ENCODE measurements at regions not wholly inside any gene's neighbourhood (a gene's known extent, or its start where the extent isn't known, plus 50 kb on each side); places are given as distances from the start of the nearest gene placed in this dataset.

DNA sequence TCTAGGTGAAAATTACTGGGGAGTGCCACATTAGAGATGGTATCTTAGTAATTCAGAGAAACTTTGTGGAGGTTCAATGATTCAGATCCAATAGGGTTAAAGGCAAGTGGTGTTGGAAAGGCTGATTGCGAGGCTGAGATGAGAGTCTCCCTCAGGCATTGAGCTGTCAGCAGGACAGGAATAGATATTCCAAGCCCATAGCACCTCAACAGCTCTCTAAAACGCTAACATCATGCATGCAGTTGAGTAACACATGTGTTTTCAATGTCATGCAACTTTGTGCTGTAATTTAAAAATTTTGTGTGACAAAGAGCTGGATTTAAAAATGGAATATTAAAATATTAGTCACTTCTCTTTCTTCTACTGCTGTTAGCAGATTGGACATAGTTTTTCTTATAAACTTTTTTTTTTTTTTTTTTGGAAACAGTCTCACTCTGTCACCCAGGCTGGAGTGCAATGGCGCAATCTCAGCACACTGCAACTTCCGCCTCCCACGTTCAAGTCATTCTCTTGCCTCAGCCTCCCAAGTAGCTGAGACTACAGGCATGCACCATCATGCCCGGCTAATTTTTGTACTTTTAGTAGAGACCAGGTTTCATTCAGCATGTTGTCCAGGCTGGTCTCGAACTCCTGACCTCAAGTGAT lies 173.5 kb upstream of the C1QTNF7 start:
- Mint-ChIP-seq H3K36me3 (ENCODE audit: low read depth) (no peaks in the 10 kb centered on the region), H3K9me3 (peaks cover 2% of the 10 kb centered on the region), H3K27me3 (ENCODE audit: low read depth) (no peaks in the 10 kb centered on the region), H3K4me3 (no peak overlapping the region), H3K27ac (ENCODE audit: unreplicated experiment) (no peak overlapping the region), H3K4me1 (no peaks in the 10 kb centered on the region)
- DNase-seq (ENCODE audit: low read depth, low spot score): no peak
- TF ChIP-seq, protein P1, sequence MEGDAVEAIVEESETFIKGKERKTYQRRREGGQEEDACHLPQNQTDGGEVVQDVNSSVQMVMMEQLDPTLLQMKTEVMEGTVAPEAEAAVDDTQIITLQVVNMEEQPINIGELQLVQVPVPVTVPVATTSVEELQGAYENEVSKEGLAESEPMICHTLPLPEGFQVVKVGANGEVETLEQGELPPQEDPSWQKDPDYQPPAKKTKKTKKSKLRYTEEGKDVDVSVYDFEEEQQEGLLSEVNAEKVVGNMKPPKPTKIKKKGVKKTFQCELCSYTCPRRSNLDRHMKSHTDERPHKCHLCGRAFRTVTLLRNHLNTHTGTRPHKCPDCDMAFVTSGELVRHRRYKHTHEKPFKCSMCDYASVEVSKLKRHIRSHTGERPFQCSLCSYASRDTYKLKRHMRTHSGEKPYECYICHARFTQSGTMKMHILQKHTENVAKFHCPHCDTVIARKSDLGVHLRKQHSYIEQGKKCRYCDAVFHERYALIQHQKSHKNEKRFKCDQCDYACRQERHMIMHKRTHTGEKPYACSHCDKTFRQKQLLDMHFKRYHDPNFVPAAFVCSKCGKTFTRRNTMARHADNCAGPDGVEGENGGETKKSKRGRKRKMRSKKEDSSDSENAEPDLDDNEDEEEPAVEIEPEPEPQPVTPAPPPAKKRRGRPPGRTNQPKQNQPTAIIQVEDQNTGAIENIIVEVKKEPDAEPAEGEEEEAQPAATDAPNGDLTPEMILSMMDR (conservative IDR thresholded peaks at IDR 0.05): no peak

- DNase-seq (ENCODE audit: low read depth, low spot score): no peak
- Mint-ChIP-seq H3K4me1 (peaks cover under 1% of the 10 kb centered on the region), H3K4me3 (no peak overlapping the region), H3K27me3 (ENCODE audit: low read depth) (no peaks in the 10 kb centered on the region), H3K27ac (ENCODE audit: unreplicated experiment) (no peak overlapping the region), H3K36me3 (ENCODE audit: low read depth) (no peaks in the 10 kb centered on the region), H3K9me3 (peaks cover 2% of the 10 kb centered on the region)
- TF ChIP-seq, protein P1 (conservative IDR thresholded peaks at IDR 0.05): no peak
Observed at GRCh38 chr4:15255537-15255936, 172.3 kb upstream of the C1QTNF7 start.

GRCh38 chr4:15260758-15261157 lies 167.1 kb upstream of the C1QTNF7 start:
- H3K9me3 Mint-ChIP-seq: peaks cover 6% of the 10 kb centered on the region
- DNase-seq (ENCODE audit: low read depth, low spot score): no peak
- H3K4me3 Mint-ChIP-seq: no peak overlapping the region
- H3K36me3 Mint-ChIP-seq (ENCODE audit: low read depth): peaks cover 2% of the 10 kb centered on the region
- H3K27ac Mint-ChIP-seq (ENCODE audit: unreplicated experiment): no peak overlapping the region
- TF ChIP-seq, protein P1 (conservative IDR thresholded peaks at IDR 0.05): no peak
- peaks cover 6% of the 10 kb centered on the region for H3K4me1 Mint-ChIP-seq
- no peaks in the 10 kb centered on the region for H3K27me3 Mint-ChIP-seq (ENCODE audit: low read depth)

GRCh38 chr4:15262396-15262795 lies 165.4 kb upstream of the C1QTNF7 start:
- peaks cover 5% of the 10 kb centered on the region for H3K36me3 Mint-ChIP-seq (ENCODE audit: low read depth)
- DNase-seq (ENCODE audit: low read depth, low spot score): no peak
- H3K27ac Mint-ChIP-seq (ENCODE audit: unreplicated experiment): no peak overlapping the region
- peaks cover 8% of the 10 kb centered on the region for H3K9me3 Mint-ChIP-seq
- H3K27me3 Mint-ChIP-seq (ENCODE audit: low read depth): no peaks in the 10 kb centered on the region
- peaks cover 6% of the 10 kb centered on the region for H3K4me1 Mint-ChIP-seq
- TF ChIP-seq, protein P1 (conservative IDR thresholded peaks at IDR 0.05): no peak
- H3K4me3 Mint-ChIP-seq: no peak overlapping the region

GRCh38 chr4:15270201-15270600 lies 157.6 kb upstream of the C1QTNF7 start:
- no peak for DNase-seq (ENCODE audit: low read depth, low spot score)
- H3K4me3 Mint-ChIP-seq: no peak overlapping the region
- peaks cover 18% of the 10 kb centered on the region for H3K36me3 Mint-ChIP-seq (ENCODE audit: low read depth)
- peaks cover 24% of the 10 kb centered on the region for H3K9me3 Mint-ChIP-seq
- H3K27me3 Mint-ChIP-seq (ENCODE audit: low read depth): no peaks in the 10 kb centered on the region
- TF ChIP-seq, protein P1 (conservative IDR thresholded peaks at IDR 0.05): no peak
- no peak overlapping the region for H3K27ac Mint-ChIP-seq (ENCODE audit: unreplicated experiment)
- H3K4me1 Mint-ChIP-seq: no peaks in the 10 kb centered on the region

All from neural crest cell (in vitro differentiated cells).